ENCODE measurements at regions not wholly inside any gene's neighbourhood (a gene's known extent, or its start where the extent isn't known, plus 50 kb on each side); places are given as distances from the start of the nearest gene placed in this dataset.

DNA sequence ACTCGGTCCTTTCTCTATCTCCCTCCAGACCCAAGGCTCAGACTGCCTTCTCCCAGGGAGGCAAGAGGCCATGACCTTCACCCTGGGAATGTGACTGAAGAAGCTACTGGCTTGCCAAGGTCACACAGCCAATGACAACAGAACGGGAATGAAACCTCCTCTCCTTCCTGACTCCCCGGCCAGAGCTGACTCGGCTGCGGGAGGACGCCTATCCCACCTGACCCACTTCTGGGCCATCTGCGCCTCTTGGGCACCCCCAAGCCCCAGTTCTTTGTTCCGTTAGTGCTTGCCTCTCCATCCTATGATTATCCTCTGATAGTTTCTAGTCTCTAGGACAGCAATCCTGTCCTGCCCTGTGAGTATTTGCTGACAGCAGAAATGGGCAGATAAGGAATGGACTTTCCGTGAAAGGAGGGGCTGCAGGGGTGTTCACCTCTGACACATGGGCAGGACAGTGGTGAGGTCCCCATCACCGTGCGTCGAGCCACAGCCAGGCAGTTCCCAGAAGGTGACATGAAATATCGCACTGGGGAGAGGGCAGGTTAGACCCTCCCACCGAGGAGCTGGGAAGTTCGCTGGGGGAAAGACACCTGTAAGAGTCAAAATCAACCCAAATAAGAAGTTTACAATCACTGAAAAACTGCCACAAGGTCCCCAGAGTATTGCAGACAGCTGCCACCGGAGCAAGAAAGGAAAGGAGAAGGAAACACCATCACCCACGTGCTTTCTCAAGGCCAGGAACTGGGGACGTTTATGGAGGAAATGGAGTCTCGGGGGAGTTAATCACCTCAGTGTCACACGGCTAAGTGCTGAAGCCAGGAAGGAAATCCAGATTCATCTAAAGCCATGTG is 63.0 kb downstream of the INSIG1 start:
- no peak for DNase-seq (ENCODE audit: low spot score)

DNA sequence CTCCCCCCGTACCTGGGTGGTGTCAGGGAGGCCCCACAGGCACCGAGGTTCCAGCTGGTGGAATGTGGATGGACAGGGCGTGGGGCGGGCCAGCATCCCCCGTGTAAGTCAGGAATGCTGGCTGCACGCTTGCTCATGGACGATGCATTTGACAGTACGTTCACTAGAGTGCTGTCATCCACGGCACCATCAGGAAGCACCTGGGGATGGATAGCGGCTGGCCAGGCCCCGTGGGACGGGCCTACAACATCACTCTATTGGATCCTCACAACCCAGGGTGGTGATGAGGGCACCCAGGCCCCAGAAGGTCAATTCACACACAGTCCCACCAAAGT is 63.6 kb downstream of the INSIG1 start:
- no peak for DNase-seq (ENCODE audit: low spot score)

DNA sequence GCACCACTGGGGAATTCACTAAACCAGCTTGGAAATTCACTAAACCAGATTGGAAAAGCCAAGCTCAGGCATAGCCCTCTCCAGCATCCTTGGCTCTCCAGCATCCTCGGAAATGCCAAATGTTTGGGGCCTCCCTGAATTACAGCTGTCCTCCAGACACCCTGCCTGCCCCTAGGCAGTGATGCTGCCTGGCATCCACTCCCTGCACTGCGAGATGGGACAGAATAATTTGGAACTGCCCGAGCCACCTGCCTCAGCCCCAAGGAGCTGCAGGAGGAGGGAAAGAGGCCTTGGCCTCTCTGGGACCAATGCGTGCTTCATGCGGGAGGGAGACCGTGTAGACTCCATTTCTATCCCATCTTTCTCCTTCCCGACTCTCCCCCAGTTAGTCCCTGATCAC is 64.3 kb downstream of the INSIG1 start:
- no peak for DNase-seq (ENCODE audit: low spot score)

DNA sequence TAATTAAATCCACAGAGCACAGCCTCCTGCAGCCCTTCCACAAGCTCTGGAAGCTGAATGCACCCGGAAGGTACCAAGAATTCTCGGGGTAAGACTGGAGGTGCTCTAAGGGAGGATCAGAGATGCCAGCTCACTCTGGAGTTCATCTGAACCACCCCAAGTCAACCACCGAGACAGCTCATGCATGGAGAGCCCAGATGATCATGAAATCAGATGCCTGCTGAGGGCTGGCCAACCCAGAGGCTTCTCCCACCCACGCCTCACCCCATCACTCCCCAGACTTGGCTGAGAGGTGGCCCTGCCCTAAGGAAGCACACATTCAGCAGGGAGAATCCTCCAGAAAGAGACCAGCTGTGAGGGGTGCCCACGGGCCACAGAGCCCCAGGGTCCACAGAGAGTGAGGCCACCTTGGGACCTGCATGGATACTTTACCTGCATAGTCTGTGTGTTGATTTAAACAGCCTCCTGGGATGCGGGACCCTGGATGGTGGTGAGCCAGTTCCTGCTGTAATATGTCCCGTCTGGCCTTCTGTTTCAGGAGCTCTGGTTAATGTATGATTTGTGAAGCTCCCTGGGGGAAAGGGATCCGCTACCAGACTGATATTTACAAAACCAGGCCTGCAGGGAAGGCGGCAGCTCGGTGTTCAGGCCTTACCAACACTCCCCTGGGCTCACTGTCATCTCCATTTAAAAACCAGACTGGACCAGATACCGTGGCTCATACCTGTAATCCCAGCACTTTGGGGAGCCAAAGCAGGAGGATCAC is 64.9 kb downstream of the INSIG1 start:
- DNase-seq (ENCODE audit: low spot score) = no peak

DNA sequence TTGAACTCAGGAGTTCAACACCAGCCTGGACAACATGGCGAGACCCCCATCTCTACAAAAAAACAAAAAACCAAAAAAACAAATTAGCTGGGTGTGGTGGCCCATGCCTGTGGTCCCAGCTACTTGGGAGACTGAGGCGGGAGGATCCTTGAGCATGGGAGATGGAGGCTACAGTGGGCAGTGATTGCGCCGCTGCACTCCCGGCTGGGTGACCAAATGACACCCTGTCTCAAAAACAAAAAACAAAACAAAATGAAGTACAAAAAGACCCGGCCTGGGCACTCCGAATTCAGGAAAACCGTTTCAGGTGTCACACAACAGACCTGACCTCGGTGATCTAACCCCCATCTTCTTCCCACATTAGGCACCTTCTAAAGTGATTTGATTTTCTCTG is 65.5 kb downstream of the INSIG1 start:
- no peak for DNase-seq (ENCODE audit: low spot score)

DNA sequence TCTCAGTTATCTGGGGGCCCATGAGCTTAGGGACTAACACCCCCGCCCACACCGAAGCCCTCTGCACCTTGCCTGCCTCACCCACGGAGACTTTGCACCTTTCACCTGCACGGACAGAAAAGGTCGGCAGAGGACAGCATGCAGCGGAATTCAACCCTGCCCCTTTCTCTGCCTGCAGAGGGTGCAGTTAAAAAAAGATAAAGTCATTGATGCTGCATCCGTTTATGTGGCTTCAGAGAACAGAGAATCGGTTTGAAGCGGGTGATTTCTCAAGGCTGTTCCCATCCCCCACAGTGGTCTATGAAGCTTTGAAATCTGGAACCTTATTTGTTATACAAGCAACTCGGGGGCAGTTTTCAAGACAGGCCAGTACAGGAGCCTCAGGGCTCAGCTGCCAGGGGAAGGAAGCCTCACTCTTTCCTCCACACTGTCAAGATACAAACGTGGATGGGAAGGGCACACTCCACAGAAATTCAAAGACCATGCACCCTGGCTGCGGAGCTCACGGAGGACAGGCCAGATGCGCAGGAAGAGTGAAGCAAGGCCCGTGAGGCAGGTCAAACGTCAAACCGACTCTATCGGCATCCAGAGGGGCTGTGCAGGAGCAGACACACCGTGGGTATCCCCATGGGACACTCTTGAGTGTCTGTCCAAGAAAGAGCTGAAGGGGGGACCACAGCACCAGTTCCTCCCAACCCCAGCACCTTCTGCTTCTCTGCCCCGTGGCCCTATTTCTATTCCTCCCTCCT is 66.3 kb downstream of the INSIG1 start:
- DNase-seq (ENCODE audit: low spot score) = no peak

DNA sequence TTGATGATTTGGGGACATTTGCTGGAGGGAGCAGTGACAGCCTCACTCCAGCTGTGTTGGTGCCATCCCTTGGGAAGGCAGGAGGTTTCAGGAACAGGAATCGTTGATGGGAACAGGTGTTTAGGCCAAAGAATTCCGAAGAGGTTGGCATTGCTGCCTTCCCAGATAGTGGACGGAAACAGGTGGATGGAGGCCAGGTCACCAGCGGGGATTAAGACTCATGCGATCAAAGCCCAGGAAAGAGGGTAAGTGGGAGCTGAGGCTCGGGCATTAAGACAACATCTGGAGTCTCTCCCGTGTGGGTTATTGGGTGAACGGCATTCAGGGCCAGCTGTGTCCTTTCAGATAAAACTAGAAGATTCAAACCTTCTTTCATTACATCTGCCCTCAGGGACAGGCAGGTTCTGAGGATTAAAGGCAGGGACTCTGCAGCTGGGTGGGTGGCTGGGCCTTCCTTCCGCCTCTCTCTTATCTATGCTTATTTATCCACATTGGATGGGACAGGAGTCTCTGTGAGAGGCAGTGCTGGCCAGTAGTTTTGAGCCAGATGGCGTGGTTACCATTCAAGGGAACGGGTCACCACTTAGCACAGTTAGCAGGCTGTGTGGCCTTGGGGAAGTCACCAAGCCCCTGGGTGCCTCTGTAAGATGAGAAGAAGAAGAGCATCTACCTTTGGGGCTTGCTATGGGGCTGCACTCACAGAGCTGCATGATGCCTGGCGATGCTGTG is 67.6 kb downstream of the INSIG1 start:
- DNase-seq (ENCODE audit: low spot score) = no peak

DNA sequence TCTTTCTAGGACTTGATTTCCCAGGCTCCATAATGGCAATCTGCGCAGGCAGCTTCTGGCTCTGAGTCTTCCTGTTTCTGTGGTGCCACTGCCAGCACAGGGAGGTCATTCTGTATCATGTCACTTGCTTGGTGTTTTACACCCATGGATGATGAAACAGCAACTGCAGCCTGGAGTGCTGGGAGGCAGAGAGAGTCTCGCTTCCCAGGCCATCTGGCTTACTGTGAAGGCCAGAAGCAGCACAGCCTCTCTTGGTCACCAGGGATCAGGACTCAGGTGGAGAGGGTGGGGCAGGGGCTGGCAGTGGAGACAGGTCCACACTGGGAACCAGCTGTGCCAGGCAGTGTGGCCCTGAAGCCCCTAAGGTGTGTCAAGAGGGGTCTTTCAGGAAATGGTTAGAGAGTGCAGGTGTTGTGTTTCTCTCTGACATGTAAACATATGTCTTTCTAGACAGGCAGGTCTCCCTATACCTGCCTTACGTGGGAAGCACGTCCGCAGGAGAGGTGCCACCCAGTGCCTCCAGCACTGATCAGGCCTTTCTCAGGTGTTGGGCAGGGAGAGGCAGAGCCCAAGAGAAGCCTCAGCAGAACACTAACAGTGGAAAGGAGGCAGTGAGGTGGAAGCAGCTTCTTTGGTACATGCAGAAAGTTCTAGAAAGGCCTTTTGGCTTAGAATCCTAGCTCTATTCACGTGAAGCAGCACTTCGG is 71.4 kb downstream of the INSIG1 start:
- peak; percentile 45 for DNase-seq (ENCODE audit: low spot score)

DNA sequence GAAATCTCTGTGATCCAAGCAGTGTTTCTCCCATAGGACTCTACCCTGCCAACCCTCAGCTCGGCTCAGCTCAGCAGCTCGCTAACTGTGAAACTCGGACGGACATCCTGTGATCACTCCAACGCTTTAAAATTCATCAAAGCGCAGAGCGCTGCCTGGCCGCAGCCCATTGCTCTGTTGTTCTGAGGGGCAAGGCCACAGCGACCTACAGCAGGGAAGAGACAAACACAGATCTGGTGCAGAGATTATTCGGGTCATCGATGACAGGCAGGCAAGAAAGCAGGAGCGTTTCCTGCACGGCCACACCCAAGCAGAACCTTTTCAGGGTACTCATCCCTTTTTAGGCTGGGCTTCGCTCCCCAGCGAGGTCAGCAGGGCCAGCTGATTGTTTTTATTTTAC is 72.1 kb downstream of the INSIG1 start:
- DNase-seq (ENCODE audit: low spot score) = no peak

DNA sequence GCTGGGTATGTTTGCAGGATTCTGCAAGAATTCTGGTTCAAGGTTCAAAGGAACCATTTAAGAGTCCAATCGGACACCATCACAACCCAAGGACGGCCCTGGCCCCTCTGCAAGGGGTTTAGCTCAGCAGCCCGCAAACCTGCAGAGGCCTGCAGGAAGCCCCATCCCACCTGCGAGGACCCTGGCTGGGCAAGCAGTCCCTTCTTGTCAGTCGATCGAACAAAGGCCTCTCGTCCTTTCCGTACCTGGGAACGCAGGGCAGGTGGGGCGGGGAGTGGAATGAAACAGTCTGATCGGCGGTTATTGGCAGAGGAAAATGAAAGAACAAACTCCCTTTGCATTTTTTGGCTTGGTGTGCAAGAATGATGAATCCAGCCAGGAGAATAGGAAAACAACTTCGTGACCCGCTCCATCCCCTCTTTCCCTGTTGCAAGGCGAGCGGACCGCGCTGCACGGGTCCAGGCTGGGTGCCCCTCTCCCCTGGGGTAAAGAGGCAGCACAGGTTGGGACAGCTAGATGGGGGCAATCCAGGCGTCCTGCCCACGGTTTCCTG is 73.7 kb downstream of the INSIG1 start:
- DNase-seq (ENCODE audit: low spot score) = no peak

DNA sequence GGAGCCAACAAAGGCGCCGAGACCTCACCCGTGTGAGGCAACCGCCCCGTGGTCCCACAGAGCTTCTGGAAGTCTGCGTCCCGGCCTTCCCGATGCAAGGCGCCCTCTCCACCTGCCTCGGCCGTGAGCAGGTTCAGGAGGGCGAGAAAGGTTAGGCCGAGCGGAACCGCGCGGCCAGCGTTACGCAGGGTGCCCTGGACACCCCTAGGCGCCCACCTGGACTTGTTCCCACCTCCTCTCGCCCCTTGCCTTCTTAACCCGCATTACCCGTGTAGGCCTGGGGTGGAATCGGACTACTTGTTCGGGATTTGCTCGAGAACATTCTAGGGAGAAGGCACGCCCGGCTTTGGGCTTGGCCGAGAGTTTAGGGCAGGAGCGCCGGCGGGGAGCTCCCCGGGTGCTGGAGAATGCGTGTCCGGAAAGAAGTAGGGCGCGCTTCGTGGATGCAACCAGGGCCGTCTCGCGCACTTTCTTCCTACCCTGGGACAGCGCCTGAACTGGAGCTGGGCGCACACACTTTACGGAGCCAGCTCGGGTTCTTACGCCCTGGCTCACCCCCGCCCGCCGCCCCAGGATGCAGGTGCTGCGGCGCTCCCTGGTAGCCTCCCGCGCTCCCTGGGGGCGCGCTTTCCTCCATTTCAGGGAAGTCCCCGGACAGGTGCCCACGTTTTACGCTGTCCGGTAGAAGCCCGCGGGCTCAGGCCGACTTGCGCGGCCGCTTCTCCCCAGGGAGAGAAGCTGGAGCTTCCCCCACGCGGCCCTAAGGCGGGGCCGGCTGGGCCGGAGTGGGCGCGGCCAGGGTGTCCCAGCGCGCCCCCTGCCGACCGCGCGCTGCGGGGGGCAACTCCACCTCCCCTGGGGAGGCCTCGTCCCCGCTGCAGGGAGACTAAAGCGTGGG is 74.5 kb downstream of the INSIG1 start:
- DNase-seq (ENCODE audit: low spot score) = no peak

DNA sequence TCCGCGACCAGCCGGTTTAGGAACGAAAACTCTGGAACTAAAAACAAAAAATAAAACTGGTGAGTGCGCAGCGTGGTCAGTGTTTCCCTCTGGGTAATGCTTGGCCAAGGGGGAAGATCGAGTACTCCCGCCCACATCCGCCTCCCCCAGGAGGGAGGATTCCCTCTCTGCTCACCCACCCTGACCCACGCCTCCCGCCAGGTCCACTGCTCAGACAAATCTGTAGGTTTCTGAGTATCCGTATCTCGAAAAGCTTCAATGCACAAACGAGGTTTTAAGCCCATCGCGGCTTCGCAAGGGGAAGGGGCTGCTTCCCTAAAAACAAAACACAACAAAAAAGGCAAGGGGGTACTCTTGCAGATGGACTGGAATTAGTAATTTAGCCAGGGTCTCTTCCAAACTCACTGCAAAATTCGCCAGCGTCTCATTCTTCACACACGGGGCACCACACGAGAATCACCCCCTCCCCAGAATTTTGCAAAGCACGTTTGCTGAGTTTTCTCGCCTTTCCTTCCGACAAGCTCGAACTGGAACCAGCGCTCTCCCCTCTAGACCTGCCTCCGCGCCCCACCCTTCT is 75.2 kb downstream of the INSIG1 start:
- no peak for DNase-seq (ENCODE audit: low spot score)

DNA sequence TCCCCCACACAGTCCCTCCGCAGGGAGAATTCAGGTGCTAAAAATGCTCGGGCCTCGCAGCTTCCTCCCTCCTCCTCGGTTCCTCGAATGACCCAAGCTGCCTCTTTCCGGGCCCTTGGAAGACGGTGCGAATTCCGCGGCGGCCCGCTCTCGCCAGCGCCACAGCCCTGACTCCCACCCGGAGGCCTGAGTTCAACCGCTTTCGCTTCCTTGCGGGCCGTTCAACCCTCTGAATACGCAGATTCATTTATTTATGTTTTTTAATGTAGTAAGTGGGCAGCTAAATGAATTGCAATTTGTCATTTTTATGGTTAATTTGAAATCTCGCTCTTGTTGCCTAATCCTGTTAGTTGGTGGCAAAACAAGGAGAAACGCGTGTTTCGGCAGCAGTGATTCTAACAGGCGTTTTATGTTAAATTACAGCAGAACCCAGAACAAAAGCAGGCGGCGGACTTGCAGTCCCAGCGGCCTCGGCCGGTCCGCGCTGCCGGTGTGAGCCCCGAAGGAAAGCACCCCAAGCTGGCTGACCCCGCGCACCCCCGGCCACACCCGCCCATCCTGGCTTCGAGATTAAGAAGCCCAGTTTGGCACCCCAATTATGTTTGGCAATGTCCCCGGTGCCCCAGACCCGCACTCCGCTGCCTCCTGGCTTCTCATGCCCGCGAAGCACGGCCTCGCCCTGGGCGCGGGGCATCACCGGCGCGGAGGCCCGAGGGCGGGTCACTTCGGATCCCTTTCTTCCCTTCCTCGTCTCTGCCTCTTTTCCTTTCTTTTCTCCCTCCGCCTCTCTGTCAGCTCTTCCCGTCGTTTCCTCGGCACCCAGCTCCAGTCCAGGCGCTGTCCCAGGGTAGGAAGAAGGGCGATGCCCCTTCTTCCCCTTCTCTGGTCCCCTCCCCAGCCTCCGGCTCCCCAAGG is 75.9 kb downstream of the INSIG1 start:
- no peak for DNase-seq (ENCODE audit: low spot score)

DNA sequence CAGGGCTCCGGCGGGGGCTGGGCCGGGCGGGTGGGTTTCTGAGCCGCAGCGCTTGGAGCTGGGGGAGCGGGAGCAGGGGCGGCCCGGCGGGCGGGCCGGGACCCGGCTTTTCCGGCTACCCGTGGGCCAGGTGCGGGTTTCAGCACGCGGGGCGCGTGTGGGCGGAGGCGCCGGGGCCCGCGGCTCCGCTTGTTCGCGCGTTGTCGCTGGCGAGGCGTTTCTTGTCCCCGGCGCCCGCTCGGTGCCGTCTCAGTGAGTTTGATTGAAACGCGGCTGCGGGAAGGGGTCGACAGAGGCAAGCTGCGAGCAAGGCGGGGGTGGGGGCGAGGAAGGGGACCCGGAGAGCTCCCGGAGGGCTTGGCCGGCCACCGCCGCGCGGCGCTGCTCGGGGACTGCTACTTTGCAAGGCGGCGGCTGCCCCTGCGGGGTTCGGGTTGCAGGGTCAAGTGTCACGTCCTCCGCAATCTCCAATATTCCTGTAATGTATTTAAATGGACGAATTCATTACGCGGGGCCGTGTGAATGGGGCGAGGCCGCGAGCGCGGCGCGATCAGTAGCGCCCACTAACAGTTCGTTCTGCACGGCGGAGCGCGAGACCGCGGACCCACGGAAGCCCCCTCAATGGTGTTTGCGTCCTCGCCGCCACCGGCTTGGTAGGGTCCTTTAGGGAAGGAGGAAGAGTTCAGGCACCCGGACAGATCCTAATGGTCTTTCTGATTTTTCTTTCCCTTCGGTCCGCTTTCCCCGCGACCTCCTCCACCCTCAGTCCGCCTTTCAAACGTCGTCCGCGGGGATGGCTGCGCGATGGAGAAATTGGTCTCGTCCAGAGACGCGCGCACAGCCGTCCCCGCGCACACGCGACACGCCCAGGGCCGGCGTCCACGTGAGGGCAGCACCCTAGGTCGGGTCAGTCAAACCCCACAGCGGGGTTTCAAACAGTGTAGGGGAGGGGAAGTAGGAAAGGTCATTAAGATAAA is 76.9 kb downstream of the INSIG1 start:
- no peak for DNase-seq (ENCODE audit: low spot score)

DNA sequence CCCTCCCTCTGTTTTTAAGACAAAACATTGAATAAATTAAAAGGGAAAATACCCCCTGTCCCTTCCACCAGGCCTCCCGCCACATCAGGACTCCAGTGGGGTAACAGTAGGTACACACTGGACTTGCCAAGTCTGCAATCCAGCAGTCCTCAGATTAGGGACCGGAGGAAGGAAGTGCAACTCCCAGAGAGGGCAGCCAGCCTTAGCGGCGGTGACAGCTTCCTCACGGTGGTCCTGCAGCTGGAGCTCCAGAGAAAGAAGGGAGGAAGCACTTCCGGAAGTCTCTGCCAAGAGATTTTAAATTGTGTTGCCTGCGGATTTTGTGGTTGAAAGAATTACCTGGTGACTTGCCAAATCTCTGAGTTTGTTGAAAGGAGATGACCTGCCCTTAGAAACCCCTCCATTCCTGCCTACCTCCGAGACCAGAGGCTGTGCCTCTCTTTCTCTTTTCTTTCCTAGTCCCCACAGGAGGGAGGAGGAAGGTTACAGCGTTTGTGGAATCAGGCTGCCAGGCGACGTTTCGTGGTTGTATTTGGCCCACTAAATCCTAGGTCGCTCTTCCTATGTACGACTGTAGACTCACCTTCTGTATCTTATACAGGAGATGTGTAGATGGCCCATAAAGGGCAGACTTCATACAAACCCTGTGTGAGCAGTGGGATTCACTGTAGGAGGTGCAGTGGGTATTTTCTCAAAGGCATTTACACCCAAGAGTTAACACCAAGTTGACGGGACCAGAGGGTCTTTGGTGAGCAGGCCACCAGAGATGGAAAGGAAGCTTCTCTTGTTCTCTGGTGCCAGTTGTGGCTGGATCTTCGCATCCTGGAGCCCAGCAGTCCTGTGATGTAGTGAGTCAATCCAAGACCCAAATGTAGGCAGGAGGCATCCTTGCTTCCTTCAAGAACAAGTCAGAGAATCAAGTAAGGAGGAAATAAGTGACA is 77.9 kb downstream of the INSIG1 start:
- no peak for DNase-seq (ENCODE audit: low spot score)

DNA sequence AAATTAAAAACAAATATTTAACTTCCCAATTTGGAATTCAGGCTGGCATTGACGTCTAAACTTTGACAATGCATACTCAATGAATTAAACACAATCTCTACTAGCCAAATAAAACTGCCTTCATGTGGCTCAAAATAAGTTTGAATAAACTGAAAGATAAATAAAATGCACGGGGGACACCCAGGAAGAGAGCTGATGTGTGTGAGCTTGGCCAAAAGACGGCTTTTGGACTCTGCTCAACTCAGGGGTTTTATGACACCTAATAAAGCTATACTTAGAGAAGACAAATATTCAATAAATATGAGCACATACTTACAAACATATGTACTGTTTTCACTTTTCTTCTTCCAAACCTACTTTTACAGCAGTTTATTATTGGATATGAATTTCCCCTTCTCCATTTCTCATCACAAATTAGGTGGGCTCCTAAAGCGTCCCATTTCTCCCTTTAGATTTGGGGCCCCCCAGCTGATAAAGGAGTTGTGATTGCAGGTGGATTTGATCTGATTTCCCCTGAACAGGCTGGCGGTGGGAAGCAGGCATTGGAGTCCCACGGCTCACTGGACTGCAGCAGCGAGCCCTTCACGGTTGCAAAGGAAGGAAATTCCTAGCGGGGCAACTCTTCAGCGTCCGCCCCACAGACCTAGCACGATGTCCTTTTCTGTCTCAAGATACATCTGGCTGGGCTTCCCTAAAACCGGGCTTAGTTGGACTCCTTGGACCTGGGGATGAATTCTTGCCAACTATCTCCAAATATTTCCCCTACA is 79.6 kb downstream of the INSIG1 start:
- no peak for DNase-seq (ENCODE audit: low spot score)
